PFSK-1 (cell line): ENCODE measurements at regions not wholly inside any gene's neighbourhood (a gene's known extent, or its start where the extent isn't known, plus 50 kb on each side); places are given as distances from the start of the nearest gene placed in this dataset.

Experiments
- POLR2AphosphoS5 ChIP-seq: IDR thresholded peaks from 2 replicates; pipeline ENCODE4 v1.6.1; 2012; ENCODE audit warnings: low read depth, mild to moderate bottlenecking, control low read depth, low read length, moderate library complexity
- SIN3A ChIP-seq: IDR thresholded peaks from 2 replicates; pipeline ENCODE4 v1.6.1; 2012; ENCODE audit warnings: mild to moderate bottlenecking, low read length, moderate library complexity, borderline replicate concordance; ENCODE audit not compliant: insufficient read depth
- TAF1 ChIP-seq: IDR thresholded peaks from 2 replicates; pipeline ENCODE4 v1.6.1; 2012; ENCODE audit warnings: low read length, control low read depth, borderline replicate concordance; ENCODE audit not compliant: insufficient read depth
- TF ChIP-seq, protein P1 (sequence below), 2 experiments: IDR thresholded peaks; 2 replicates each; pipeline versions ENCODE4 v1.6.1 to v1.8.0; 2011 to 2012; ENCODE audit warnings: low read depth in 2 of 2, low read length in 2 of 2, control low read depth in 1 of 2, inconsistent platforms in 1 of 2, mild to moderate bottlenecking in 1 of 2, moderate library complexity in 1 of 2; ENCODE audit not compliant: insufficient read depth in 1 of 2

DNA sequence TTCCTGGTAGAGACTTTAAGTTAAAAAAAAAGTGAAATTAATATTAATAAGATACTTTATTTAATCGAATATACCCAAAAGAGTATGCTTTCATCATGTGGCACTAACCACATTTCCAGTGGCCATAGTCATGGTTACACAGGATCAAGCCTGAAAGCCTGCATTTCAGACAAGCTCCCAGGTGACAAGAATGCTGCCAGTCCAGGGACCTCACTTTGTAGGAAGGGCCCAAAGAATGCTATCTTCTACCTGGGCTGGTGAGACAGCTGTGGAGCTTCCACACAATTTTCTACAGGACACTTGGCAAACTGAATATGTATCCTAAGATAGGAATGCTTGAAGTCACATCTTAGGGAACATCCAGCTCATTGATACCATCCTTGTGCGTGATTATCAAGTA lies 203.8 kb downstream of the AUH start:
- TF ChIP-seq POLR2AphosphoS5 (no peak), TAF1 (no peak), SIN3A (no peak)
- TF ChIP-seq, protein P1, sequence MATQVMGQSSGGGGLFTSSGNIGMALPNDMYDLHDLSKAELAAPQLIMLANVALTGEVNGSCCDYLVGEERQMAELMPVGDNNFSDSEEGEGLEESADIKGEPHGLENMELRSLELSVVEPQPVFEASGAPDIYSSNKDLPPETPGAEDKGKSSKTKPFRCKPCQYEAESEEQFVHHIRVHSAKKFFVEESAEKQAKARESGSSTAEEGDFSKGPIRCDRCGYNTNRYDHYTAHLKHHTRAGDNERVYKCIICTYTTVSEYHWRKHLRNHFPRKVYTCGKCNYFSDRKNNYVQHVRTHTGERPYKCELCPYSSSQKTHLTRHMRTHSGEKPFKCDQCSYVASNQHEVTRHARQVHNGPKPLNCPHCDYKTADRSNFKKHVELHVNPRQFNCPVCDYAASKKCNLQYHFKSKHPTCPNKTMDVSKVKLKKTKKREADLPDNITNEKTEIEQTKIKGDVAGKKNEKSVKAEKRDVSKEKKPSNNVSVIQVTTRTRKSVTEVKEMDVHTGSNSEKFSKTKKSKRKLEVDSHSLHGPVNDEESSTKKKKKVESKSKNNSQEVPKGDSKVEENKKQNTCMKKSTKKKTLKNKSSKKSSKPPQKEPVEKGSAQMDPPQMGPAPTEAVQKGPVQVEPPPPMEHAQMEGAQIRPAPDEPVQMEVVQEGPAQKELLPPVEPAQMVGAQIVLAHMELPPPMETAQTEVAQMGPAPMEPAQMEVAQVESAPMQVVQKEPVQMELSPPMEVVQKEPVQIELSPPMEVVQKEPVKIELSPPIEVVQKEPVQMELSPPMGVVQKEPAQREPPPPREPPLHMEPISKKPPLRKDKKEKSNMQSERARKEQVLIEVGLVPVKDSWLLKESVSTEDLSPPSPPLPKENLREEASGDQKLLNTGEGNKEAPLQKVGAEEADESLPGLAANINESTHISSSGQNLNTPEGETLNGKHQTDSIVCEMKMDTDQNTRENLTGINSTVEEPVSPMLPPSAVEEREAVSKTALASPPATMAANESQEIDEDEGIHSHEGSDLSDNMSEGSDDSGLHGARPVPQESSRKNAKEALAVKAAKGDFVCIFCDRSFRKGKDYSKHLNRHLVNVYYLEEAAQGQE (IDR thresholded peaks at IDR 0.05; ENCODE audit: insufficient read depth in 1 of 2, low read depth in 2 of 2, low read length in 2 of 2), result no peak
